ENCODE measurements at regions not wholly inside any gene's neighbourhood (a gene's known extent, or its start where the extent isn't known, plus 50 kb on each side); places are given as distances from the start of the nearest gene placed in this dataset.
"Not testable (repeated sequence)": the region's sequence is repeated elsewhere in the genome, so short reads cannot be mapped to it uniquely, and the experiment has no call there.

DNA sequence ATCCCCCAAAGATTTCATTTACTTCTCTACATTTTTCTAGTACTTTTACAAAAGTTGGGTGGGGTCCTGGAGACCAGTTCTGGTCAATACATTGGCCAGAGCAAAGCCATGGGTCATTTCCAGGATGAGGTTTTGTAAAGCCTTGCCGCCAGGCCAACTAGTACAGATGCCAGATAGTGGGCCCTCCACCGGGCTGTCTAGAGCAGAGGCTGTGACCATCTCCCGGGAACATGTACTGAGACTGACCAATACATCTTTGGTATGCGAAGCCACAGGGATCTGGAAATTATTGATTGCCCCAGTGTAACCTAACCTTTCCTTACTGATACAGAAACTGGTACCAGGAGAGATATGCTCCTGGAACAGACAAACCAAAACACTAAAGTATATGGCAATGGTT lies 599.2 kb downstream of the ADCYAP1 start:
- no peak for DNase-seq

DNA sequence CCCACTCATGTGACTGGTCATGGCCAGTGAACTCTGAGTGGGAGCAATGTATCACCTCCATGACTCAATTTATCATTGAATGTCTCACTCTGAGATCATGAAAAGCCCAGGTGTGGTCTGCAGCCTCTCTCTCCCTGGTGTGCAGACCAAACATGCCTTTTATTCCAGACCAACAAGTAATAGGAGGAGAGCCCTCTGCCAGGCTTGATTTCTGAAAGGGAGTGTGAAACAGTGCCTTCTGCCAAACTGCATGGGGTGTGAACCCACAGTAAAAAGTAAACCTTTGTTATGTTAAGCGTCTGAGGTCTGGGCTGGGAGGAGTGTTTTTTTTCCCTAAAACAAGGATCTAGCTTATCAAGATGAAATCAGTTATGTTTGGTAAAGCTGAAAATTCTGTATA lies 601.2 kb downstream of the ADCYAP1 start:
- DNase-seq, result no peak

DNA sequence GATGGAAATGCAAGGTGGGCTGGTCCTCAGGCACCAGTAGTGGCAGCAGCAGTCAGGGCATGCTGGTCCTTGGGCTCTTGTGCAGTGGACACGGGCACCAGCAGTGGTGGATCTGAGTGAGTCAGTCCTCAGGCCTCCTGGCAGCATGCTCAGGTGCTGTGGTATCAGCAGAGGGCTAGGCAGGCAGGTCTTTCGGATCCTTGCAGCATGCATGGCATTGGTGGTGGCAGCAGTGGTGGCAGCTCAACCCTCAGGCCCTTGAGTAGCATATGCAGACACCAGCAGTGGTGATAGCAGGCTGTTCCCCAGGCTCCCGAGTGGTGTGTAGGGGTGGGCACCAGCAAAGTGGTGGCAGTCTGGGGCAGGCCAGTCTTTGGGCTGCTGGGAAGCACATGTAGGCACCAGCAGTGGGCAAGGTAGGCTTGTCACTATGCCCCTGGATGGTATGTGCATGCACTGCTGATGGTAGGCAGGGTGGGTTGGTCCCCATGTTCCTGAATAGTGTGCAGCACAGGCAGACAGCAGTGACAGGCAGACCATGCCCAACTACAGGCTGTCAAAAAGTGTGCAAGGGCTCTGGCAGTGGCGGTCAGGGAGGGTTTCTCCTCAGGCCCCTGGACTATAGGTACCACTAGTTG lies 606.0 kb downstream of the ADCYAP1 start:
- no peak for DNase-seq

DNA sequence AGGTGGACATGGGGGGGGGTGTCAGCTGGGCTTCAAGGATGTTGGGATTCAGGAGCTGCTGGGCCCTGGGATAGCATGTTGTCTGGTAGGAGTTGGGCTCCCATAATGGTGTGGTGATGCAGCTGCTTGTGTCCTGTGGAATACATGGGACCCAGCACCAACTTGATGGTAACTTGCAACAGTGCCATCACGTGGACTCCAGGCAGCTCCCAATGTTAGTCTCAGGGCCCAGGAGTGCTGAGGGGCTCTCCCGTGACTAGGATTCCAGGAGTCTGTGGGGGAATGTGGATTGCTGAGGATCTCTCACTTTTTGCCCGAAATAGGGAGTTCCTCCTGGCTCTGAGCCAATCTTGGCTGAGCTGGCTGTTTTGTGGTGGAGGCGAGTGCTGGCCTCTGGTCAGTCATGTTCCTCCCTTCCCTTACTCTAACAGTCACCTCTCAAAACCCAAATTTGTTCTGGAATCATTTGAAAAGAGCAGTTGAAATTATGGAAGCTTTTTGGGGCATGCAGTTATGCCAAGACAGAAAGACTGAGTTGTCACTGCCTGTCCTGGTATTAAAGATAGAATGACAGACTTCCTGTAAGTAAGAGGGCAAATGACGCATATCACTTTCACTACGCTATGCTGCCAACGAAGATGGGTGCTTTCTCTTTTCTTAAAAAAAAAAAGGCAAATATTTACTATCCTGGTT lies 607.1 kb downstream of the ADCYAP1 start:
- no peak for DNase-seq

DNA sequence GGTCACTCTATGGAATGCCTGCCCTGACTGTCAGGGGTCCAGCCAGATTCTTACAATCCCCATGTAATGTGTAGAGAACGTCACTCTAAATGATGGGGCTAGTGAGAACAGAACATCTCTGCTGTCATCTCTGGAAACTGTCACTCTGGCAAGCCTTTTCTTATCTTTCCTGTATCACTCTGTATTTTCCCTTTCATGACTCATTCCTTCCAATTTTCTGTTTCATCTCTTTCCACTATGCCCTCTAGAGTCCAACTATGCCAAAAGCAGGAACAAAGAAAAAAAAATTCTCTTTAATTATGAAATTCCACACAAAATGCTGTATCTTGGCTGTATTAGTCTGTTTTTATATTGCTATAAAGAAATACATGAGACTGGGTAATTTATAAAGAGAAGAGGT lies 608.8 kb downstream of the ADCYAP1 start:
- DNase-seq, result no peak

DNA sequence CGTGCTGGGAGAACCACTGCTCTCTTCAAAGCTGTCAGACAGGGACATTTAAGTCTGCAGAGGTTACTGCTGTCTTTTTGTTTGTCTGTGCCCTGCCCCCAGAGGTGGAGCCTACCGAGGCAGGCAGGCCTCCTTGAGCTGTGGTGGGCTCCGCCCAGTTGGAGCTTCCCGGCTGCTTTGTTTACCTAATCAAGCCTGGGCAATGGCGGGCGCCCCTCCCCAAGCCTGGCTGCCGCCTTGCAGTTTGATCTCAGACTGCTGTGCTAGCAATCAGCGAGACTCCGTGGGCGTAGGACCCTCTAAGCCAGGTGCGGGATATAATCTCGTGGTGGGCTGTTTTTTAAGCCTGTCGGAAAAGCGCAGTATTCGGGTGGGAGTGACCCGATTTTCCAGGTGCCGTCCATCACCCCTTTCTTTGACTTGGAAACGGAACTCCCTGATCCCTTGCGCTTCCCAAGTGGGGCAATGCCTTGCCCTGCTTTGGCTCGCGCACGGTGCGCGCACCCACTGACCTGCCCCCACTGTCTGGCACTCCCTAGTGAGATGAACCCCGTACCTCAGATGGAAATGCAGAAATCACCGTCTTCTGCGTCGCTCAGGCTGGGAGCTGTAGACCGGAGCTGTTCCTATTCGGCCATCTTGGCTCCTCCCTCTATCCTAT lies 617.0 kb downstream of the ADCYAP1 start:
- DNase-seq, result not testable (repeated sequence)

DNA sequence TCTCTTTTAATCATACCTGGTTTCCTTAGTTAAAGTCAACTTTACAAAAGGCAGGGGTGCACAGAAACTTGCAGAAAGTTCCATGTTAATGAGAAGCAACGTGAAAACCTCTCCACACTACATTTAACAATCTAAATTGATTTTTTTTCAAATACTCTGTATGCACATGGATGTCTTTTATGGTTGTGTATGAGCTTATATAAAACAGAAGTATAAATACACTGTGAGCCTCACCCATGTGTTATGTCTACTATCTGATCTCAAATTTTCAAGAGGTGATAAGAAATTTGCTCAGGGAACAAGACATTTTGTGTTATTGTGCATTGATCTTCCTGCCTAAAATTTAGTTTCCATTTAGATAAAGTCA lies 617.6 kb downstream of the ADCYAP1 start:
- no peak for DNase-seq

DNA sequence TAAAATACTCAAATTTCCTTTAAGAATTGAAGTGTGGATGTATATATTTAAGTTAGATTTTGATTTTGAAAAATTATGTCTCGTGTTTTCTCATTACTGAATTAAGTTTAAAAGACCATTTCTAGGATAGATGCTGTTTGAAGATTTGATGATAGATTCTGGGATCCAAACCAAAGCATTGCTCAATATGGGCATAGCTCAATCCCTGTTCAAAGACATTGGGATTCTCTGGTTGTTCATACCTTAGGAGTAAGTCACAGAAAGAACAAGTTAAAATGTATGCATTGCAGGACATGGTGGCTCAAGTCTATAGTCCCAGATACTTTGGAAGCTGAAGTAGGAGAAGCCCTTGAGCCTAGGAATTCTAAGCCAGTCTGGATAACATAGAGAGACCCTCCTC lies 622.3 kb downstream of the ADCYAP1 start:
- no peak for DNase-seq

DNA sequence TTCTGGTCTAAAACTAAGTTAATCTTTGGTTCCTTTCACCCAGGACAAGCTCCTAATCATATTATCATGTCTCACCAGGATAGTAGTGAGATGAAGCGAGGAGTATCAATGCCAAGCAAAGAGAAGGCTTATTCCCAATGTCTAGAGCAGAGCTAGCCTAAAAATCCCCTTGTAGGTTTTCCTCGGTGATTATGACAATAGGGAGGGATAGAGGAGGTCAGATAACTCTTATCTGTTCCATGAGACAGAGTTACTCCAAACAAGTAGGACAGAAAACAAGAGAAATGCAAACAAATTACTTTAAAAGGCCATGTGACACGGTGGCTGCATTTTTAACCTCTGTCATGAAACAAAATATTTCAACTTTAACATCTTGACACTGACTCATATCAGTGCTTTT lies 623.1 kb downstream of the ADCYAP1 start:
- DNase-seq, result no peak

DNA sequence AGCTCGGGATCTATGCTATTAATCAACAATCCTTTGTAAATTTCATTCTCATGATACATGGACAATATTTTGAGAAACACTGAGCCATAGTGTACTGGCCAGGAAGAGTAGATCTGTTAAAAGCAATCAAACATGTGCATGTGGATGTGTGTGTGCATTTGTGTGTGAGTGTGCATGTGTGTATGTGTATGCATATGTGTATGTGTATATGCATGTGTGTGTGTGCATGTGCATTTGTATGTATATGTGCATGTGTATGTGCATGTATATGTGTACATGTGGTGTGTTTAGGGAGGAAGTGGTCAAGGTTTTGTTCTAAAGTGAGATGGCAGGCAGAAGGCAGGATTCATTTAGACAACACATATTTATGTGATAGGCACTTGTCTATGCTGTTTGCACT lies 623.8 kb downstream of the ADCYAP1 start:
- no peak for DNase-seq

DNA sequence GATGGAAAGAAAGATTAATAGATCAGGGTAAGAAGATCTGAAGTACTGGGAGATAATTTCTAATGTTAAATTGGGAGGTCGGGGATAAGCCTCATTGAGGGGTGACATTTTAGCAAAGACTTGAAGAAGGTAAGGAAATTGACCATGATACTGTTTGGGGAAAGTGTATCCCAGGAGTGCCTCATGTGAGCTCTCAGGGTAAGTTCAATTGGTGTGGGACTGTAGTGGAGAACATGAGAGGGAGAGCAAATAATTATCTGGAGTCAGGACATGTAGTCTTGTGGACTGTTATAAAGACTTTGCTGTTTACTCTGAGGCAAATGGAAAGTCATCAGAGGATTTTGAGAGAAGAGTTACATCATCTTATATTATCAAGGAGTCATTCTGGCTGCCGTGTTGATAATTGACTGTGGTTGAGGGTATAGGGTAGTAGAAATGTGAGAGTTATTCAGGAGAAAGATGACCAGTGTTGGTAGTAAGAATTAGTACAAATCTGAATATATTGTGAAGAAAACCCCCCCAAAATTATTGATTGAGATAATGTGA lies 624.4 kb downstream of the ADCYAP1 start:
- DNase-seq, result no peak

DNA sequence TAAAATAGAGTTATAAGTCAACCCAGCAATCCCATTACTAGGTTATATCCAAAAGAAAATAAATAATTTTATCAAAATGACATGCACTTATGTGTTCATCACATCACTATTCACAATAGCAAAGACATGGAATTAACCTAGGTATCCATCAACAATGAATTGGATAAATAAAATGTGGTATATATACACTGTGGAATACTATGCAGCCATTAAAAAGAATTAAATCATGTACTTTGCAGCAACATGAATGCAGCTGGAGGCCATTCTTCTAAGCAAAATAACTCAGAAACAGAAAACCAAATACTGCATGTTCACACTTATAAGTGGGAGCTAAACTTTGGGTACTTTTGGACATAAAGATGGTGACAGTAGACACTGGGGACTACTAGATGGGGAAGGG lies 626.0 kb downstream of the ADCYAP1 start:
- no peak for DNase-seq

DNA sequence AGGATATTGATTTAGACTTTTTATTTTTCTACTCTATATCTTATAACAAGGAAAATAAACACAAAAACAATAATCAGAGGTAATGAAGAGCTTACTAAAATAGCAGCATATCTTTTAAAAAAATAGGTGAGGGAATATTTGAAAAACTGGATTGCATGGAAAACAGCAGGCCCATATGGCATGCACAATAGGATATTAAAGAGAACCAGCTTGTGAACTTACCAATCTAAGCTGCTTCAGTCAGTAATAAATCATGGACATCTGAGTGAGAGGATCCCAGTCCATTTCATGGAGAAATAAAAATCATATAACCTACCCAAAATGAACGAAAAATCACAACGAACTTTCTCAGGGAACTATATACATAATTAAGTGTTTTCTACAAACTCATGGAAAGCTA lies 634.6 kb downstream of the ADCYAP1 start:
- no peak for DNase-seq

DNA sequence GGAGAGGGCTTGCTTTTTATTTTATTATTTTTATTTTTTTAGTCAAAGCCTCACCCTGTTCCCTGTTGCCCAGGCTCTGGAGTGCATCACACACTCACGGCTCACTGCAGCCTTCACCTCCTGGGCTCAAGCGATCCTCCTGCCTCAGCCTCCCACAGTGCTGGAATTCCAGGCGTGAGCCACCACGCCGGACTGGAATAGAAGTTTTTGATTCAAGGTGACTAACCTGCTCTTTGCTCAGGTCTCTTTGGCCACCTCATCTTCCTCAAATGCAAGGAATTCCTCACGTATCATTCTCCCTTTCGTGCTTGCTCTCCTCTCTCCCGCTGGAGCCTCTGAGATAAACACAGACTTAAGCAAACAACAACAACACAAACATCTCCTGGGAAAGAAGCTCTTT lies 636.8 kb downstream of the ADCYAP1 start:
- no peak for DNase-seq

DNA sequence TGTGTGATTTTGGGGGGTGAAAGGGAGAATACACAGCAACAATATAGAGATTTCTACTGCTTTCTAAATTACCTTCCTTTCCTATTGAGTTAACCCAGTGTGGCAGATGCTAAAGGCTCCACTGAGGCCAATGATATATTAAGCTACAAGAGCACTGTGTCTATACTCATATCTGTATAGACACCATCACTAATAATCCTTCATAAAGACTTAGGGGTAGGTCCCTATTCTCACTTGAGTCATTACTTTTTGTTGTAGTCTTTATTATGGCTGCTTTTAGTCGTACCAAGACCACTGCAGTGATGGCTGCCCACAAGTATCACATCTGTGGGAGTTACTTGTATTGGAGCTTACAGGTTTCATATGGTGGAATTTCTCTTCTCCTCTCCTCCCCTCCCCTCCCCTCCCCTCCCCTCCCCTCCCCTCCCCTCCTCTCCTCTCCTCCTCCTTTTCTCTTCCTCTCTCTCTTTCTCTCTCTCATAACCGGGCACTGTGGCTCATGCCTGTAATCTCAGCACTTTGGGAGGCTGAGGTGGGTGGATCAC lies 637.6 kb downstream of the ADCYAP1 start:
- no peak for DNase-seq

DNA sequence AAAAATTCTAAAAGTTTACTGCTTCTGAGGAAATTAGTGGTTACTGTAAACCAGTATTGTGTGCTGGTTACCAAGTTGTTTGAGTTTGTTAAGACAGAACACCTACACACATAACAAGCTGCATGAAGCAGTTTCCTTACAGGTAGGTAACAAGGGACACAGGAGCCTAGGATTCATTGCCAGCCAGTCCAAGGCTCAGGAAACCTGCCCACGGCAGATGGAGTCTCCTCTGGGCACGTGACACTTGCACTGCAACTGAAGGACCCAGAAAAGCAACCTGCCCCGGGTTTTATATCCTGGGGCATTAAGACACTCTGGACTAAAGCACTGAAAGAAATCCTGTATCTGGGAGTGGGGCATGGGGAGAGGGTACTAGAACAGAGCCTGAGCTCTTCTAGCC lies 639.3 kb downstream of the ADCYAP1 start:
- DNase-seq, result no peak

DNA sequence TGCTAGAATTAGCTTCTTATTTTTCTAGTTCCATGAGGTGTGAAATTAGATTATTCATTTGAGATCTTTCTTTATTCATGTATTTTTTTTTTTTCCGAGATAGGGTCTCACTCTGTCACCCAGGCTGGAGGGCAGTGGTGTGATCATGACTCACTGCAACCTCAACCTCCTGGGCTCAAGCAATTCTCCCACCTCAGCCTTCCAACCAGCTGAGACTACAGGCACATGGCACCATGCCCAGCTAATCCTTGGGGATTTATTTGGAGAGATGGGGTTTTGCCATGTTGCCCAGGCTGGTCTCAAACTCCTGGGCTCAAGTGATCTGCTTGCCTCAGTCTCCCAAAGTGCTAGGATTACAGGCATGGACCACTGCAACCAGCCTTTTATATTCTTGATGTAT lies 653.0 kb downstream of the ADCYAP1 start:
- not testable (repeated sequence) for DNase-seq

DNA sequence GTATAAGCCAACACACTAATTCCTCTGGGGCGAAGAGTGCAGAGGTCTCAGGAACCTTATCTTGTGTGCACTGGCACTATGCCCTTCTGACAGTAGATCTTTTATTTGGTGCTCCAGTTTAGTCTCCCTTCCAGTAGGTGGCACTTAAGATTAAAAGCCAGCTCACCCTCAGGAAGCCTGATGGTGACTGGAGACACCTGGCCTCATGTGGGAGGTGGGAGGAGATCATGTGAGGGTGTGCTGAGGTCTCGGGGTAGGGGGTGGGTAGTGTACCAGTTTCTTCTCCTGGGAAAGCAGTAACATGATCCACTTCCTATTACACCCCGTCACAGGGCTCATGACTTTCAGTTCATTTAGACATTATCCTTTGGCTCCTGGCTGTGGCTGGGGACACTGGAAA lies 654.9 kb downstream of the ADCYAP1 start:
- no peak for DNase-seq

DNA sequence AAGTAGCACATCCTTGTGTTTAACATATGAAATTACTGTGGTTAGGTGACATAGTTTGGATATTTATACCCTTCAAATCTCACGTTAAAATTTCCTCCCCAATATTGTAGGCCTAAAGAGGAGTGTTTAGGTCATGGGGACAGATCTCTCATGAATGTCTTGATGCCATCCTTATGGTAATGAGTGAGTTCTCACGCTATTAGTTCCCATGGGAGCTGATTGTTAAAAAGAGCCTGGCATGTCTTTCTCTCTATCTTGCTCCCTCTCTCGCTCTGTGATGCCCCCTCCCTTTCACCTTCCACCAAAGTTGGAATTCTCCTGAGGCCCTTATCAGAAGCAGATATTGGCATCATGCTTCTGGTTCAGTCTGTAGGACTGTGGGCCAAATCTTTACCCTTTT lies 660.1 kb downstream of the ADCYAP1 start:
- no peak for DNase-seq

DNA sequence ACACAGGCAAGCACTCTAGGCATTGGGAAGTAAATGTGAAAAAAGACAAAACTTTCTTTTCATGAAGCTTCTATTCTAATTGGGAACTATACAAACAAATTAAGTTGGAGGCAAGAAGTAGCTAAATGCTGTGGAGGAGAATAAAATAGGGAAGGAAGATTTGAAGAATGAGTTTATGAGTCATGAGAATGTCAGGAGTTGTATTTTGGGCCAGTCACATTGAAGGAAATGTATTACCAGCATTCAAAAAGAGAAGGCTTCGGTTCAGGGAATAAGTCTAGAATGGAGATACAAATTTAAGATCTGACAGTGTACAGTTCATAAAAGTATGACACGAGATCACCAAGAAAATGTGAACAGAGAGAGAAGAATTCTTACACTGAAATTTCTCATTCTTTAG lies 666.5 kb downstream of the ADCYAP1 start:
- no peak for DNase-seq

DNA sequence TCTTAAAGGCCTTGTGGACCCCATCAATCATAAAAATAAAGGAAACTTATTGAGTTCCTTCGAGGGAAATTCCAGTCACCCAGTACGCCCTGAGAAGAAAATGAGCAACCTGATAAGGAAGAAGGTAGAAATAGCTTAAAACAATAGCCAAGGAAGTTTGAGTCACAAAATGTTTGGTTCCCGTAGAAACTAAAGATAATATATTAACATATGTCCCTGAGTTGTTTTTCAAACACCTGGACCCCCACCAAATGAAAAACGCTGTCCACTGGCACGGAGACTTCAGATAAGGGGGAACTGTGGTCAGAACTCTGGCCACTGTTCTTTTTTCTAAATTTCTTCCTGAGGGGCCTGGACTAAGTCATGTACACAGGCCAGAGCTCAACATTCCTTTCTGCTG lies 669.1 kb downstream of the ADCYAP1 start:
- no peak for DNase-seq

DNA sequence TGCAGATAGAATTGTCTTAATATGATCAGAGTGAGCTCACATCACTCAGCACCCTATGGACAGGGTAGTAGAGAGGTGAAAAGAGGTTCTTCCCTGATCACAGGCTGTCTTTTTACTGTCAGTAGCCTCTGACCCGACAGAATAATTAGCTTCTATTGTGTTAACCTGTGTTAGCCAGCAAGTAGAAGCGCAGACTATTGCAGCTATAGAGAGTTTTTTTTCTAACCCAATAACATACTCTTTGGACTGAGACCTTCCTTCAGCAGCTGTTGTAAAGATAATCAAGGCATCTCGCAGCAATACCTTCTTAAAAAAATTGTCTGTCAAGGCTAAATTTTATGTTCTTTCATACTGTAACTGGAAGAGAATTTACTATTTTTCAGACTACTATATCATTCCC lies 670.4 kb downstream of the ADCYAP1 start:
- no peak for DNase-seq

DNA sequence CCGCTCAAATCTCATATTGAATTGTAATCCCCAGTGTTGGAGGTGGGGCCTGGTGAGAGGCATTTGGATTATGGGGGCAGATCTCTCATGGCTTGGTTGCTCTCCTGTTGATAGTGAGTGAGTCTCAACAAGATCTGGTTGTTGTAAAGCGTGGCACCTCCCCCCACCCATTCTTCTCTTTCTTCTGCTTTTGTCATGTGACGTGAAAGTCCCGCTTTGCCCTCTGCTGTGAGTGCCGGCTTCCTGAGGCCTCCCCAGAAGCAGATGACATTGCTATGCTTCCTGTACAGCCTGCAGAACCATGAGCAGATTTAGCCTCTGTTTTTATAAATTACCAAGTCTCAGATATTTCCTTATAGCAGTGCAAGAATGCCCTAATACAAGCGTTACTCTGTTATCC lies 673.8 kb downstream of the ADCYAP1 start:
- DNase-seq, result no peak

DNA sequence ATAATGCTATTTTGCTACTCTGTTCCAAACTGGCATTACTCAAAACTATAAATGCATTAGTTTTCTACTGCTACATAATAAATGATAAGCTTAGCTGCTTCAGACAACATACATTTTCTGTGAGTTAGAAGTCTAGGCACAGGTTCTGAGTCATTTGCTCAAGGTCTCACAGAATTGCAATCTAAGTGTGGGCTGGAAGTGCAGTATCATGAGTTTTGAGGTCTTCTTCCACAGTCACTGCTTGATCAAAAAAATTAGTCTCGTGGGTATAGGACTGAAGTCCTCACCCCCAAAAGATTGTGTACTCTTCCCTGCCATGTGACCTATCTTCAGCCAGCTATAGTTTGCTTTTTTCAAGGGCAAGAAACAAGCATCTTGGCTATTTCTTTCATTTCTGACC lies 676.9 kb downstream of the ADCYAP1 start:
- no peak for DNase-seq
